ENCODE measurements at regions not wholly inside any gene's neighbourhood (a gene's known extent, or its start where the extent isn't known, plus 50 kb on each side); places are given as distances from the start of the nearest gene placed in this dataset.

GRCh38 chr5:23579566-23579965, 72.2 kb downstream of the PRDM9 start:
- CTCF ChIA-PET = no interaction called here
- H3K27ac Mint-ChIP-seq (ENCODE audit: unreplicated experiment) = no peak overlapping the region
- no peak for TF ChIP-seq CTCF (IDR thresholded peaks at IDR 0.05; ENCODE audit: unreplicated experiment)

GRCh38 chr5:23583081-23583480, 75.7 kb downstream of the PRDM9 start:
- Mint-ChIP-seq H3K27ac (ENCODE audit: unreplicated experiment) (no peak overlapping the region), H3K4me1 (ENCODE audit: low read depth, unreplicated experiment) (no peaks in the 10 kb centered on the region), H3K9me3 (ENCODE audit: low read depth, unreplicated experiment) (no peaks in the 10 kb centered on the region), H3K27me3 (ENCODE audit: unreplicated experiment) (no peaks in the 10 kb centered on the region), H3K36me3 (ENCODE audit: insufficient read depth, unreplicated experiment) (no peaks in the 10 kb centered on the region), H3K4me3 (ENCODE audit: low read depth, unreplicated experiment) (no peak overlapping the region)
- no TSS peak for BruUV-seq (replicated peaks)
- intact Hi-C loops (cut with micrococcal nuclease; ENCODE audit: unreplicated experiment) = no loop called here
- CTCF ChIA-PET = no interaction called here
- no peak for TF ChIP-seq CTCF (IDR thresholded peaks at IDR 0.05; ENCODE audit: unreplicated experiment)
- no peak for DNase-seq

More at GRCh38 chr5:23579566-23579965, 72.2 kb downstream of the PRDM9 start:
- H3K4me3 Mint-ChIP-seq (ENCODE audit: low read depth, unreplicated experiment) = no peak overlapping the region
- intact Hi-C loops (cut with micrococcal nuclease; ENCODE audit: unreplicated experiment) = no loop called here
- no peaks in the 10 kb centered on the region for H3K4me1 Mint-ChIP-seq (ENCODE audit: low read depth, unreplicated experiment)
- peaks cover under 1% of the 10 kb centered on the region for H3K9me3 Mint-ChIP-seq (ENCODE audit: low read depth, unreplicated experiment)
- H3K27me3 Mint-ChIP-seq (ENCODE audit: unreplicated experiment) = no peaks in the 10 kb centered on the region
- BruUV-seq (replicated peaks) = no TSS peak
- no peak for DNase-seq
- no peaks in the 10 kb centered on the region for H3K36me3 Mint-ChIP-seq (ENCODE audit: insufficient read depth, unreplicated experiment)

- BruUV-seq (replicated peaks) = no TSS peak
- CTCF ChIA-PET = no interaction called here
Observed at GRCh38 chr5:23588841-23589326, 81.5 kb downstream of the PRDM9 start.

GRCh38 chr5:23591250-23591649, 83.8 kb downstream of the PRDM9 start:
- DNase-seq = no peak
- no peak overlapping the region for H3K27ac Mint-ChIP-seq (ENCODE audit: unreplicated experiment)
- intact Hi-C loops (cut with micrococcal nuclease; ENCODE audit: unreplicated experiment) = no loop called here
- CTCF ChIA-PET = no interaction called here
- H3K4me3 Mint-ChIP-seq (ENCODE audit: low read depth, unreplicated experiment) = no peak overlapping the region
- H3K36me3 Mint-ChIP-seq (ENCODE audit: insufficient read depth, unreplicated experiment) = no peaks in the 10 kb centered on the region
- no peaks in the 10 kb centered on the region for H3K9me3 Mint-ChIP-seq (ENCODE audit: low read depth, unreplicated experiment)
- H3K4me1 Mint-ChIP-seq (ENCODE audit: low read depth, unreplicated experiment) = no peaks in the 10 kb centered on the region
- no TSS peak for BruUV-seq (replicated peaks)
- no peak for TF ChIP-seq CTCF (IDR thresholded peaks at IDR 0.05; ENCODE audit: unreplicated experiment)
- no peaks in the 10 kb centered on the region for H3K27me3 Mint-ChIP-seq (ENCODE audit: unreplicated experiment)

More at GRCh38 chr5:23588841-23589326, 81.5 kb downstream of the PRDM9 start:
- Mint-ChIP-seq H3K9me3 (ENCODE audit: low read depth, unreplicated experiment) (no peaks in the 10 kb centered on the region), H3K27ac (ENCODE audit: unreplicated experiment) (no peak overlapping the region), H3K4me1 (ENCODE audit: low read depth, unreplicated experiment) (no peaks in the 10 kb centered on the region), H3K27me3 (ENCODE audit: unreplicated experiment) (no peaks in the 10 kb centered on the region), H3K4me3 (ENCODE audit: low read depth, unreplicated experiment) (no peak overlapping the region), H3K36me3 (ENCODE audit: insufficient read depth, unreplicated experiment) (no peaks in the 10 kb centered on the region)
- no peak for TF ChIP-seq CTCF (IDR thresholded peaks at IDR 0.05; ENCODE audit: unreplicated experiment)
- DNase-seq = no peak
- intact Hi-C loops (cut with micrococcal nuclease; ENCODE audit: unreplicated experiment) = no loop called here
